NCI-H524 treated with DMSO at 0.1 percent for 48 hours (cell line): ENCODE measurements at regions not wholly inside any gene's neighbourhood (a gene's known extent, or its start where the extent isn't known, plus 50 kb on each side); places are given as distances from the start of the nearest gene placed in this dataset.
"Not testable (repeated sequence)": the region's sequence is repeated elsewhere in the genome, so short reads cannot be mapped to it uniquely, and the experiment has no call there.

Experiments
- DNase-seq: peaks from one replicate; lab custom pipeline; 2025; lab: John Stamatoyannopoulos, UW

- not testable (repeated sequence) for DNase-seq
Observed at GRCh38 chr9:74090921-74091320, 406.2 kb upstream of the RORB start.

- no peak for DNase-seq
Observed at GRCh38 chr9:74092491-74092834, 404.7 kb upstream of the RORB start.

- not testable (repeated sequence) for DNase-seq
Observed at GRCh38 chr9:74094037-74094436, 403.1 kb upstream of the RORB start.

- no peak for DNase-seq
Observed at GRCh38 chr9:74094766-74095165, 402.4 kb upstream of the RORB start.

GRCh38 chr9:74095925-74096324 lies 401.2 kb upstream of the RORB start:
- no peak for DNase-seq

- DNase-seq: no peak
Observed at GRCh38 chr9:74096420-74096819, 400.7 kb upstream of the RORB start.

GRCh38 chr9:74100042-74100441 lies 397.1 kb upstream of the RORB start:
- no peak for DNase-seq

- not testable (repeated sequence) for DNase-seq
Observed at GRCh38 chr9:74102148-74102547, 395.0 kb upstream of the RORB start.

- DNase-seq: no peak
Observed at GRCh38 chr9:74102702-74103101, 394.4 kb upstream of the RORB start.

GRCh38 chr9:74107692-74108091 lies 389.4 kb upstream of the RORB start:
- no peak for DNase-seq

- no peak for DNase-seq
Observed at GRCh38 chr9:74115976-74116375, 381.2 kb upstream of the RORB start.

- no peak for DNase-seq
Observed at GRCh38 chr9:74117151-74117550, 380.0 kb upstream of the RORB start.

GRCh38 chr9:74117731-74118130 lies 379.4 kb upstream of the RORB start:
- no peak for DNase-seq

- DNase-seq: no peak
Observed at GRCh38 chr9:74120061-74120460, 377.1 kb upstream of the RORB start.

GRCh38 chr9:74120470-74120869 lies 376.7 kb upstream of the RORB start:
- DNase-seq: no peak

- no peak for DNase-seq
Observed at GRCh38 chr9:74122216-74122615, 374.9 kb upstream of the RORB start.

- no peak for DNase-seq
Observed at GRCh38 chr9:74122661-74123060, 374.5 kb upstream of the RORB start.

GRCh38 chr9:74125941-74126340 lies 371.2 kb upstream of the RORB start:
- no peak for DNase-seq

GRCh38 chr9:74132986-74133385 lies 364.1 kb upstream of the RORB start:
- DNase-seq: no peak

- no peak for DNase-seq
Observed at GRCh38 chr9:74133921-74134320, 363.2 kb upstream of the RORB start.

GRCh38 chr9:74138182-74138581 lies 359.0 kb upstream of the RORB start:
- DNase-seq: no peak

GRCh38 chr9:74140141-74140540 lies 357.0 kb upstream of the RORB start:
- no peak for DNase-seq

- no peak for DNase-seq
Observed at GRCh38 chr9:74147906-74148305, 349.2 kb upstream of the RORB start.

- no peak for DNase-seq
Observed at GRCh38 chr9:74172874-74173273, 324.3 kb upstream of the RORB start.

- no peak for DNase-seq
Observed at GRCh38 chr9:74173284-74173683, 323.9 kb upstream of the RORB start.
